IPS-15b (cell line): ENCODE measurements at regions not wholly inside any gene's neighbourhood (a gene's known extent, or its start where the extent isn't known, plus 50 kb on each side); places are given as distances from the start of the nearest gene placed in this dataset.

Experiments
- H3K27me3 ChIP-seq: one replicate; pipeline ENCODE4 v1.6.1; 2013; ENCODE audit warnings: low read length; ENCODE audit not compliant: control insufficient read depth, insufficient read depth
- H3K36me3 ChIP-seq: one replicate; pipeline ENCODE4 v1.6.1; 2013; ENCODE audit warnings: low read length; ENCODE audit not compliant: control insufficient read depth, insufficient read depth
- H3K4me1 ChIP-seq: one replicate; pipeline ENCODE4 v1.6.1; 2013; ENCODE audit warnings: mild to moderate bottlenecking, low read length; ENCODE audit not compliant: control insufficient read depth, insufficient read depth
- H3K4me3 ChIP-seq: one replicate; pipeline ENCODE4 v1.5.1; 2013; ENCODE audit warnings: low read depth, low read length
- H3K9ac ChIP-seq: one replicate; pipeline ENCODE4 v1.6.1; 2013; ENCODE audit warnings: low read depth, mild to moderate bottlenecking, low read length
- H3K9me3 ChIP-seq: one replicate; pipeline ENCODE4 v1.6.1; 2013; ENCODE audit warnings: mild to moderate bottlenecking, low read length; ENCODE audit not compliant: control insufficient read depth, insufficient read depth

DNA sequence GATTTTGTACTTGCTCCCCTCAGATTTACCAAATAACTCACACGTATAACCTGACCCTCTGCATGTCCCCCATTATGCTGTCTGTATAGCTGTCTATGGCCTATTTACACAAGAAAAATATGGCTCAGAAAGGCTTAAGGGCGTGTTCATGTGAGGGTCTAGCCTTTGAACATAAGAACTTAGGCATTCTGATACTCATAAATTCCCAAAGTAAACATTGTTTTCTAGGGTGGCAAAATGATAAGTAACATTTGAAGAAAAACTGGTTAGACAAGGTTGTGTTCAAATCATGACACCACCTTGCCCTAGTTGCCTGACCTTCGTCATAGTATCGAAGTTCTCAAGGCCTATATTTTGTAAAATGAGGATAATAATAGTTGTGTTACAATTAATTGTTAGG lies 394.6 kb downstream of the LRRIQ3 start:
- Histone ChIP-seq H3K9me3 (no peaks in the 10 kb centered on the region), H3K27me3 (no peaks in the 10 kb centered on the region), H3K4me1 (no peaks in the 10 kb centered on the region), H3K9ac (no peak overlapping the region), H3K36me3 (no peaks in the 10 kb centered on the region), H3K4me3 (no peak overlapping the region)

DNA sequence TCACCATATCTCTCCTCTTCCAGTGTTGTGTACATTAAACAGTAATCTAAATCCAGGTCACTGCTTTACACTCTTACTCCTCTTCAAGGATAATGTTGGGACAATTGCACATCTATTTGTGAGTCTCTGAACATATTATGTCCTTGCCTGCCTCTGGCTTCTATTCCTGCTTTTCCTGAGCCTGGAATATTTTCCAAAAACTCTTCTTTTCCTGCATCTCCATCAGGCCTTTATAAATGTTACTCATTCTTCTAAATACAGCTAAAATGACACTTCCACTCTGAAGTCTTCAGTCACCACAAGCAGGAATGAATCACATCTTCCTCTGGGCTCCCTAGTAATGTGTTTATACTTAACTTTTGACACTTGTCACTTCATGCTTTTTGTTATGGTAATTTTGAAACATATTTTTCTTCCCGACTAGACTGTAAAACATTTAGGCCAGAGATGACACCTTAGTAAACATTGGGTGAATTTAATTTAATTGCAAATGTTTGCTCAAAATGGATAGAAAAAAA lies 396.0 kb downstream of the LRRIQ3 start:
- Histone ChIP-seq H3K4me1 (no peaks in the 10 kb centered on the region), H3K36me3 (no peaks in the 10 kb centered on the region), H3K9ac (no peak overlapping the region), H3K27me3 (no peaks in the 10 kb centered on the region), H3K4me3 (no peak overlapping the region), H3K9me3 (no peaks in the 10 kb centered on the region)

DNA sequence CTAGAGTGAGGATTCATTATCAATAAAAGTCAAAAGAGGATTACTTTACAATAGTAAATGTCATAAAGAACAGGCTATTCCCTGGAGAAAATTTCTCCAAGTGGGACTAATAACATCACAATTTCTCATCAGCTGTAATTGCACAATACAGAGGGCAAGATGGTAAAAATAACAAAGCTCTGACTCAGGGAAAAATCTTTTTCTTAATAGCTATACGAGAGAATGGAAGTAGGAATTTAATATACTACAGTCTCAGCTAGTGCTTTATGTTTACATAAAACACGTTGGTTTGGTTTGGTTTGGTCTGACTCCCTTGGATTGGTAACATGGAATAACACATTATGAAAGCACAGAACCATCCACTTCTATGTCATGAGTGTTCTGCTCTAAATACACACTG lies 397.6 kb downstream of the LRRIQ3 start:
- no peak overlapping the region for H3K4me3 ChIP-seq
- no peaks in the 10 kb centered on the region for H3K4me1 ChIP-seq
- no peak overlapping the region for H3K9ac ChIP-seq
- no peaks in the 10 kb centered on the region for H3K27me3 ChIP-seq
- no peaks in the 10 kb centered on the region for H3K9me3 ChIP-seq
- H3K36me3 ChIP-seq = no peaks in the 10 kb centered on the region

DNA sequence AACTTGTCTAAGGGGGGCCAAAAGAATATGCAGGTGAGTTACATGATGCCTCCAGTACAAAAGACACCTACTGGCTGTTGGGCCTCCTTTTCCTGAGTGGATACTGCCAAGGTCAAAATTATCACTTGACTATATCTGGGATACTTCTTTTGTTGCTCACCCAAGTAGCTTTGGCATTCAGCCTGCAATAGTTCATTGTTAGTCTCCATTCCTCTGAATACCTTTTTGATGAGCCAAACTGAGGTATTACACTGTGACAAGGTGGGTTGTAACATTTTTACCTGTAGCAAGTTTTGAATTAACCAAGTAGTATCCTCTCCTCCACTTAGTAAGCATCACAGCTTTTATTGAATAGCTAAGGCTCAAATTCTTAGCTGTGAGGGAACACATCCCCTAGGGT lies 408.0 kb downstream of the LRRIQ3 start:
- Histone ChIP-seq H3K27me3 (no peaks in the 10 kb centered on the region), H3K9me3 (no peaks in the 10 kb centered on the region), H3K4me3 (no peak overlapping the region), H3K4me1 (no peaks in the 10 kb centered on the region), H3K36me3 (no peaks in the 10 kb centered on the region), H3K9ac (no peak overlapping the region)

DNA sequence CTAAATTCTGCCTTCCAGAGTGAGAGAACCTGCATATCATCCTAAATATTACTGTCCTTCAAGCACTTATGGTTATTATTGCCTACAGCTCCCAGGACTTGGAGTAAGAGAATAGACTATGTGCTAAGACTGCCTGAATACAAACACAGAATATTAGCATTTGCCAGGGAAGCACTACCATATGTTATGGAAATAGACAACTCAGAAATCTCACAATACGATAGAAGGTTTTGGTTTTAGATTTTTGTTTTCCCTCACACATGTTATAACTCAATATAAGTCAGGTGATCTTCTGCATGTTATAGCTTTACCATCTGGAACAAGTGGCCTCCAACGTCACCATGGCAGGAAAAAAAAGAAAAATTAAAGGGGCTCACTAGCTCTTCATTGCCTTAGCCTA lies 413.9 kb downstream of the LRRIQ3 start:
- H3K36me3 ChIP-seq = no peaks in the 10 kb centered on the region
- no peaks in the 10 kb centered on the region for H3K27me3 ChIP-seq
- H3K4me1 ChIP-seq = no peaks in the 10 kb centered on the region
- no peaks in the 10 kb centered on the region for H3K9me3 ChIP-seq
- H3K4me3 ChIP-seq = no peak overlapping the region
- no peak overlapping the region for H3K9ac ChIP-seq

DNA sequence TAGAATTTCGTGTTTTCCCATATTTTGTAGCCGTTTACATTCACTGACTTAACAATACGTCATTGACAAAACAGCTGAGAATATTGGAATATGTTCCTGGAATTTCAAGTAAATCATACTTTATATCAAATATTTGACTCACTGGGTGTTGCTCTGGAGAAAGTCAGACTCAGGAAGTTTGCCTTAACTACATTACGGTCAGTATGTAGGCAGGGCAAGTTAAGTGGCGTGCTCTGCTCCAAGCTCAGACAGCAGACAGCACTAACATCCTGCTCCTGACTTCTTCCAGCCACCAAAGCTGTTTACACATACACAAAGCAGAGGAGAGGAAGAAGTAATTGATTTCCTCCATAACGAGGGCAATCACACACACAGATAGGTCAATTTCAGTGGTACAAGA lies 414.6 kb downstream of the LRRIQ3 start:
- H3K36me3 ChIP-seq = no peaks in the 10 kb centered on the region

DNA sequence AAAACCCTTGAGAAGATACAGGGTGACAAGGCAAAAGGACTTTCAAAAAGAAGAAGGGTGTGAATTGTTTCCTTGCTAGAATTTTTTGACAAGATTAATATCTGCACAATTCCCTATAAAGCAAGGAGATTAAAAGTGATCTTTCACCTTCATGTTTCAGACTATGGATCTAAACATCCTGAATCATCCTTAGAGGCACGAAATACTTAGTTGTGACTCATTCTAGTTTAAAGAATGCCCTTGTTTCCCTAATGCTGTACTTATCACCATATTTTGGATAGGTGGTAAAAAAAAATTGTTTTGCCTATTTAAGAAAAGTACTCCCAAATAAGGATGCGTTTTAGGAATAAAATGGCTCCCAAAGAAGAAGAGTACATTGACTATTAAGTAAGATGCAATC lies 415.1 kb downstream of the LRRIQ3 start:
- Histone ChIP-seq H3K36me3 (no peaks in the 10 kb centered on the region), H3K4me1 (no peaks in the 10 kb centered on the region), H3K4me3 (no peak overlapping the region), H3K9me3 (no peaks in the 10 kb centered on the region), H3K27me3 (no peaks in the 10 kb centered on the region), H3K9ac (no peak overlapping the region)

More for the DNA sequence above, 414.6 kb downstream of the LRRIQ3 start:
- Histone ChIP-seq H3K9ac (no peak overlapping the region), H3K27me3 (no peaks in the 10 kb centered on the region), H3K4me3 (no peak overlapping the region), H3K9me3 (no peaks in the 10 kb centered on the region), H3K4me1 (no peaks in the 10 kb centered on the region)

DNA sequence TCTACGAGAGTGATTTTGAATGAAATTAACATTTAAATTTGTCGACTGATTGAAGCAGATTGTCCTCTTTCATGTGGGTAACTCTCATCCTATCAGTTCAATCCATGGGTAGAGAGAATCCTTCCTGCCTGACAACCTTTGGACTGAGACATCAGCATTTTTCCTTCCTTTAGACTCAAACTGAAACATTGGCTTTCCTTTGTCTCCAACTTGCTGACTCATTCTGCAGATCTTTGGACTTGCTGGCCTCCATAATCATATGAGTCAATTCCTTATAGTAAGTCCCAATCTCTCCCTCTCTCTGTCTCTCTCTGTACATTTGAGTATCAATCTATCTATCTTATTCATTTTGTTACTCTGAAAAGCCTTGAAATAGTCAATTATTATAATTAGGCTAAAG lies 416.7 kb downstream of the LRRIQ3 start:
- Histone ChIP-seq H3K9me3 (no peaks in the 10 kb centered on the region), H3K36me3 (no peaks in the 10 kb centered on the region), H3K4me3 (no peak overlapping the region), H3K9ac (no peak overlapping the region), H3K4me1 (no peaks in the 10 kb centered on the region), H3K27me3 (no peaks in the 10 kb centered on the region)

DNA sequence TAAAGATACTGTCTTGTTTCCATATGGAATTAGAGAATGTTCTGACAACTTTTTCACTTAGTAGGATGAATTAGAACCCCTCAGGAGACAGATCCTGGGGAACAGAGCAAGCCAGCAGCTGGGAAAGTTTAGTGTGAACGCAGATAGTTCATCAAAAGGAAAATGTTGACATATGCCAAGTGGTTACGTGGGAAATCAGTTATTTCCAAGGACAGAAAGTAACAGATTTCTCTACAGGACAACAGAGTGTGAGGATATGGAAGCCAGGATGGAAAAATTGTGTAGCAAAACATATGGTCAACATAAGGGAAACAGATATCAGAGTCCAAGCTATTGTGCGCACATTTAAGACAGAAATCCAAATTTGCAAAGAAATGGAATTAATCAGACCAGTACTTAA lies 419.5 kb downstream of the LRRIQ3 start:
- Histone ChIP-seq H3K4me3 (no peak overlapping the region), H3K36me3 (no peaks in the 10 kb centered on the region), H3K9me3 (no peaks in the 10 kb centered on the region), H3K4me1 (no peaks in the 10 kb centered on the region), H3K27me3 (no peaks in the 10 kb centered on the region), H3K9ac (no peak overlapping the region)

DNA sequence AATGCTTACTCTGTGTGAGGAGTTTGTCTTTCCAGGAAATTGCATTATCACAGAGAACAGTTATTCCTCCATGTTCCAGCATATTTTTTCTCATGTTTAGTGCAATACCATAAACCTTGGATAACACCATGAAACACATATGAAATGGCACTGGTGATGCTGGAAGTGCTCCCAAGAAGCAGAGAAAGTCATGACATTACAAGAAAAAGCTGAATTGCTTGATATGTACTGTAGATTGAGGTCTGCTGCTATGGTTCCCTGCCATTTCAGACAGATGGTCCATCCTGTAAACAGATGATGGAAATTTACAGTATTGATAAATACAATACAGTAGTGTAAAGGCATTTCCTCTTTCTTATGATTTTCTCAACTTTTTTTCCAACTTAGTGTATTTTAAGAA lies 422.1 kb downstream of the LRRIQ3 start:
- Histone ChIP-seq H3K9me3 (no peaks in the 10 kb centered on the region), H3K36me3 (no peaks in the 10 kb centered on the region), H3K4me3 (no peak overlapping the region), H3K27me3 (no peaks in the 10 kb centered on the region), H3K4me1 (no peaks in the 10 kb centered on the region), H3K9ac (no peak overlapping the region)

DNA sequence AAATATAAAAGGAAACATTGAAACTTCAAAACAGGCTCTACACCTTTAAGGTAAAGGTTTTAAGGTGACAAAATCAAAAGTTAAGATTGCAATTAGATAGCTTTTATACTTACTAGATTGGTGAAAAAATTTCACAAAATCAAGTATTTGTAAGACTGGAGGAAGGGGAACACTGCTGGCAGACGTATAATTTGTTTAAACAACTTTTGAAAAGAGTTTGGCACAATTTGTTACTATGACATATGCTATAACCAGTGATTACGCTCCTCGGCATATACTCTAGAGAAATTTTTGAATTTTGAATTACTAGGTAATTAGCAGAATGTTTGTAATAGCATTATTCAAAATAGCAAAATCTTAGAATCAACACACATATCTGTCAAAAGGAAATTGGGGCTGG lies 425.0 kb downstream of the LRRIQ3 start:
- no peak overlapping the region for H3K9ac ChIP-seq
- no peaks in the 10 kb centered on the region for H3K27me3 ChIP-seq
- no peak overlapping the region for H3K4me3 ChIP-seq
- no peaks in the 10 kb centered on the region for H3K36me3 ChIP-seq
- H3K9me3 ChIP-seq = no peaks in the 10 kb centered on the region
- no peaks in the 10 kb centered on the region for H3K4me1 ChIP-seq

DNA sequence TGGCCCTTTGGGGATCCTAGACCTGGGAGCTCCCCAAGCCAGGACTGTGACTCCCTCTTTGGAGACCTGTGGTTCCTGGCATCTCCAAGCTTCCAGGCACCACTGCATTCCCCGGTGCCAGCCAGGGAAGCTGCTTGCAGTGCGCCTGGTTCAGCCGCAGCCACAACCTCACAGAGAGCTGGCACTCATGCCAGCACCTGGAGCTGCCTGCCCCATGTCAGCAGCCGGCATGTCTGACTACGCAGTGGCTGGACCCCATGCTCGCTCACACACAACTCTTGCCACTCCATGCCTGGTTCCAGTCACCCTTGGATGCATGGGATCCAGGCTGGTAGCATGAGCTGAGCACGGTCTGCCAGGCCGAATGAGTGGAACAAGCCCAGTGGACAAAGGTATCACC lies 426.6 kb downstream of the LRRIQ3 start:
- no peaks in the 10 kb centered on the region for H3K9me3 ChIP-seq
- no peaks in the 10 kb centered on the region for H3K27me3 ChIP-seq
- H3K9ac ChIP-seq = no peak overlapping the region
- H3K4me3 ChIP-seq = no peak overlapping the region
- H3K4me1 ChIP-seq = no peaks in the 10 kb centered on the region
- H3K36me3 ChIP-seq = no peaks in the 10 kb centered on the region
